ENCODE measurements at regions not wholly inside any gene's neighbourhood (a gene's known extent, or its start where the extent isn't known, plus 50 kb on each side); places are given as distances from the start of the nearest gene placed in this dataset.

DNA sequence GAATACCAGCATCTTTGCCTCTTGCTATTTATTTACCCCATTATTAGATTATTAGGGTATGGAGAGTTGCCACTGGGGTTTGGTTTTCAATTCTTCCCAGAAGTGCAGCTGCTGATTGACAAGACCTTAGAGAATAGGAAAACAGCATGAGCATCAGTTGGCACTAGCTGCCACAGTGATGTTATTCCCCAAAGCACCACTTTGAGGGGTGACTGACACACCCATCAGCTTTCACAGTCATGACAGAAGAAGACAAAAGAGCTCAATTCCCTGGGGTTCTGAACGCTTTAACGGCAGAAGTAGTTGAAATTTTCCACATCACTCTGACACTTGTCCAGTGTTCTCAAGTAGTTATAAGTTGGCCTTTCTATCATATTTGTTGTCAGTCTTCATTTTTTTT is 55.0 kb upstream of the NR3C2 start:
- TF ChIP-seq, protein P1, sequence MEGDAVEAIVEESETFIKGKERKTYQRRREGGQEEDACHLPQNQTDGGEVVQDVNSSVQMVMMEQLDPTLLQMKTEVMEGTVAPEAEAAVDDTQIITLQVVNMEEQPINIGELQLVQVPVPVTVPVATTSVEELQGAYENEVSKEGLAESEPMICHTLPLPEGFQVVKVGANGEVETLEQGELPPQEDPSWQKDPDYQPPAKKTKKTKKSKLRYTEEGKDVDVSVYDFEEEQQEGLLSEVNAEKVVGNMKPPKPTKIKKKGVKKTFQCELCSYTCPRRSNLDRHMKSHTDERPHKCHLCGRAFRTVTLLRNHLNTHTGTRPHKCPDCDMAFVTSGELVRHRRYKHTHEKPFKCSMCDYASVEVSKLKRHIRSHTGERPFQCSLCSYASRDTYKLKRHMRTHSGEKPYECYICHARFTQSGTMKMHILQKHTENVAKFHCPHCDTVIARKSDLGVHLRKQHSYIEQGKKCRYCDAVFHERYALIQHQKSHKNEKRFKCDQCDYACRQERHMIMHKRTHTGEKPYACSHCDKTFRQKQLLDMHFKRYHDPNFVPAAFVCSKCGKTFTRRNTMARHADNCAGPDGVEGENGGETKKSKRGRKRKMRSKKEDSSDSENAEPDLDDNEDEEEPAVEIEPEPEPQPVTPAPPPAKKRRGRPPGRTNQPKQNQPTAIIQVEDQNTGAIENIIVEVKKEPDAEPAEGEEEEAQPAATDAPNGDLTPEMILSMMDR (IDR thresholded peaks at IDR 0.05) = no peak
- no peak for TF ChIP-seq POLR2A (IDR thresholded peaks at IDR 0.05)
